ENCODE measurements at regions not wholly inside any gene's neighbourhood (a gene's known extent, or its start where the extent isn't known, plus 50 kb on each side); places are given as distances from the start of the nearest gene placed in this dataset.

DNA sequence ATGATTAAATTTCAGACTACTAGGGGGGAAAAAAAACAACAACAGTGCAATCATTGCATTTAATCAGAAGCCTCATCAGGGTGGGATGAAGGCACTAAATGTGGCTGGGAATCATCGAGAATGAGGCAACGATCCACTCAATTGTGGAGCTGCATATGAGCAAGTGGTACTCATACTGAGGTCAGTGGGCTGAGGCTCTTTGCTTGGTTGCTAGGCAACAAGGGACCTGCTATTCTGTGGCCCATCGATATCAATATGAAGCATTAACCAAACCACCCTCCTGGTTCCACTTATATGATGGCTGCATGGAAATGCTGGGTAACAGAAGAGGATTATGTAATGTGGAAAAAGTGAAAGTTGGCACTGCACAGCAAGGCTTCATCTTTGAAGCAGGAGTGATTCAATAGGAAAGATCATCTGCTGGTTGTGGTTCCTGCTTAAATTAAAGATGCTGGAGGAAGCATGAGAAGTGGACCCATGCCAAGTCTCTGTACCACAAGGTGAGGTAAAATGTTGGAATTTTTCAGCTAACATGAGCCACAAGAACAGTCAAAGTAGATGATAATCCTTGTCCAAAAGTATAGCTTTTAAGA is 159.8 kb upstream of the HMHB1 start:
- H3K36me3 ChIP-seq, result no peaks in the 10 kb centered on the region
- TF ChIP-seq POLR2A (IDR thresholded peaks at IDR 0.05) (no peak), POLR2AphosphoS5 (IDR thresholded peaks at IDR 0.05) (no peak), EP300 (IDR thresholded peaks at IDR 0.05) (no peak)
- TF ChIP-seq, protein P1, sequence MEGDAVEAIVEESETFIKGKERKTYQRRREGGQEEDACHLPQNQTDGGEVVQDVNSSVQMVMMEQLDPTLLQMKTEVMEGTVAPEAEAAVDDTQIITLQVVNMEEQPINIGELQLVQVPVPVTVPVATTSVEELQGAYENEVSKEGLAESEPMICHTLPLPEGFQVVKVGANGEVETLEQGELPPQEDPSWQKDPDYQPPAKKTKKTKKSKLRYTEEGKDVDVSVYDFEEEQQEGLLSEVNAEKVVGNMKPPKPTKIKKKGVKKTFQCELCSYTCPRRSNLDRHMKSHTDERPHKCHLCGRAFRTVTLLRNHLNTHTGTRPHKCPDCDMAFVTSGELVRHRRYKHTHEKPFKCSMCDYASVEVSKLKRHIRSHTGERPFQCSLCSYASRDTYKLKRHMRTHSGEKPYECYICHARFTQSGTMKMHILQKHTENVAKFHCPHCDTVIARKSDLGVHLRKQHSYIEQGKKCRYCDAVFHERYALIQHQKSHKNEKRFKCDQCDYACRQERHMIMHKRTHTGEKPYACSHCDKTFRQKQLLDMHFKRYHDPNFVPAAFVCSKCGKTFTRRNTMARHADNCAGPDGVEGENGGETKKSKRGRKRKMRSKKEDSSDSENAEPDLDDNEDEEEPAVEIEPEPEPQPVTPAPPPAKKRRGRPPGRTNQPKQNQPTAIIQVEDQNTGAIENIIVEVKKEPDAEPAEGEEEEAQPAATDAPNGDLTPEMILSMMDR (IDR thresholded peaks at IDR 0.05), result no peak
- no peak for ATAC-seq
- H3K4me1 ChIP-seq, result peaks cover 0 to 5% (median 0%) of the 10 kb centered on the region in 3 donors
- no peak overlapping the region for H3K27ac ChIP-seq
- no peak overlapping the region for H3K4me3 ChIP-seq
- 86 to 89% methylated on average over 1 to 2 of the region's 3 CpGs for WGBS, 2 donors (ENCODE audit: low coverage in 1 of 2)
- H3K27me3 ChIP-seq, result no peaks in the 10 kb centered on the region
- peaks cover 0 to 3% (median 0%) of the 10 kb centered on the region in 3 donors for H3K9me3 ChIP-seq

DNA sequence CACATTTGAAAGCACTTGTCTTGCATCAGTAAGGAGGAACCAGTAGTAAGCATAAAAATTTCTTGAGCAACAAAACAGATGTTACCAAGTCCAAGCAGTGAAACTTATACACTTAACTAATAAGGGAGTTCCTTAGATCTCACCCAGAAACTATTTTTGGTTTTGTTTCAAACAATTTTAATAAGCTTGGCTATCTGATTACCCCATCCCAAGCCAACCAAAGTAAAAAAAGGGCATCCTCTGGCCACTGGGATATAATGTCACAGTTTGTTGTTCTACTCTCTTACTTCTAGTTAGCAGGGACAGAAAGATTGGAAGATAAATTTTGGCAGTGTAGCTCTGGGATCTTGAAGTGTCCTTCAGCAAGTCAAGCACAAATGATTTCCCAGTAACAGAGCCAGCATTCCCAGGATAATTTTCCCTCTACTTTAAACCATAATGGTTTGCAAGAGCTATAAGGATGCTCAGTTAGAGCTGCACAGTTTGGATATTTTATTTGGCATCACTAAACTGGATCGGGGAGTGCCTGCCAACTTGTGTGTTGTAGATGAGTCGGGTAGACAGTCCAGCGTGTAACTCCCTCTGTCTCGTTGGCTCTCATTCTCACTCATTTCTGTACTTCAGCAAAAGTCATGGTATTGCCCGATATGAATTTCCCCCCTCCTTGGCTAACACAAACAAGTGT is 161.9 kb upstream of the HMHB1 start:
- Histone ChIP-seq H3K4me1 (peaks cover 0 to 5% (median 0%) of the 10 kb centered on the region in 3 donors), H3K36me3 (no peaks in the 10 kb centered on the region), H3K9me3 (peaks cover 0 to 3% (median 0%) of the 10 kb centered on the region in 3 donors), H3K27me3 (no peaks in the 10 kb centered on the region), H3K27ac (no peak overlapping the region), H3K4me3 (no peak overlapping the region)
- ATAC-seq, result peak; percentile 39
- 34 to 49% methylated on average over 5 of the region's 5 CpGs for WGBS, 2 donors (ENCODE audit: low coverage in 1 of 2)
- no peak for TF ChIP-seq POLR2A (IDR thresholded peaks at IDR 0.05)
- TF ChIP-seq EP300 (IDR thresholded peaks at IDR 0.05), result no peak
- no peak for TF ChIP-seq POLR2AphosphoS5 (IDR thresholded peaks at IDR 0.05)
- TF ChIP-seq, protein P1 (IDR thresholded peaks at IDR 0.05), result no peak

DNA sequence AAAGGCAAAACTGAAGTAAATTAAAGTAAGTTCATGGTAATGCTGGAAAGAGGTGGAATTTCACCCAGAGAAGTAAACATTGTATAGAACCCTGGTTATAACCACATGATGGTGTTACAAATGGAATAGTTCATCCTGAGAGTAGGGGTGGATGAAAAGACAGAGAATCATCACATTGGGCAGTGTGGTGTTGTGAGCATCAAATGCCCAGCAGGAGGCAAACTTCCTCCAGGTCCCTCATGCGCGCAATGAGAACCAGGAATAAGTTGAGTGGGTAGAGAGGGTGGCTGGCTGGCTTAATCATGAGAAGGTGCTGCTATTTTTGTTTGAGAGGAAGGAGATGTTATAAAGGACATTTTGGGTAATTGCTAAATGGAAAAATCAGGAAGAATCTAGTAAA is 163.3 kb upstream of the HMHB1 start:
- Histone ChIP-seq H3K4me3 (no peak overlapping the region), H3K9me3 (no peaks in the 10 kb centered on the region), H3K27ac (no peak overlapping the region), H3K4me1 (peaks cover 0 to 5% (median 0%) of the 10 kb centered on the region in 3 donors), H3K27me3 (no peaks in the 10 kb centered on the region), H3K36me3 (no peaks in the 10 kb centered on the region)
- WGBS, 2 donors (ENCODE audit: low coverage in 1 of 2), result 93 to 100% methylated on average over 2 of the region's 2 CpGs
- no peak for ATAC-seq
- TF ChIP-seq POLR2A (IDR thresholded peaks at IDR 0.05), result no peak
- TF ChIP-seq, protein P1 (IDR thresholded peaks at IDR 0.05), result no peak

DNA sequence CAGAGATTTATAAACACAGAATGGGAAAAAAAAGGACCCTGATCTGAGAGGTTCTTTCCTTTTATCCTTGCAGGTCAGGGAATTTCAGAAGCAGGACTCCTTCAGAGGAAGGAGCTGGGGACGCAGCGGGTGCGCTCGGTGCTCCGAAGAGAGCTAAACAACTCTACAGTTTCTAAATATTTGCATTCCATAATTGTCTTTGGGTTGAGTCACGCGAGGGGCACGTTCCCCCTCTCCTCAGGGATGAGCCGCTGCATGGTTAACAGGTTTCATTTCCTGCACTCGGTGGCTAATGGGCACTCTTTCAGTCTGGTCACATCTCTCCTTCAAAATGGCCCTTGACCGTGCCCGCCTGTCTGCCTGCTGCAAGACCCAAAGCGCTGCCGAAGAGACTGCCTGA is 165.0 kb upstream of the HMHB1 start:
- H3K36me3 ChIP-seq, result no peaks in the 10 kb centered on the region
- WGBS, 2 donors (ENCODE audit: low coverage in 1 of 2), result 82 to 87% methylated on average over 2 to 6 of the region's 14 CpGs

More for the DNA sequence above, 165.0 kb upstream of the HMHB1 start:
- peaks cover 0 to 5% (median 0%) of the 10 kb centered on the region in 3 donors for H3K4me1 ChIP-seq
- TF ChIP-seq, protein P1 (IDR thresholded peaks at IDR 0.05), result no peak
- no peak for TF ChIP-seq POLR2AphosphoS5 (IDR thresholded peaks at IDR 0.05)
- no peak for TF ChIP-seq POLR2A (IDR thresholded peaks at IDR 0.05)
- no peak for TF ChIP-seq EP300 (IDR thresholded peaks at IDR 0.05)
- H3K9me3 ChIP-seq, result no peaks in the 10 kb centered on the region
- ATAC-seq, result no peak
- H3K4me3 ChIP-seq, result no peak overlapping the region
- no peak overlapping the region for H3K27ac ChIP-seq
- H3K27me3 ChIP-seq, result no peaks in the 10 kb centered on the region

All from gastroesophageal sphincter (tissue), 4 donors.